Neural crest cell (in vitro differentiated cells): ENCODE measurements at regions not wholly inside any gene's neighbourhood (a gene's known extent, or its start where the extent isn't known, plus 50 kb on each side); places are given as distances from the start of the nearest gene placed in this dataset.

Source experiments
- DNase-seq: peaks from one replicate; pipeline ENCODE4 v3.0.0; 2021; ENCODE audit warnings: low read depth, mixed read lengths, low spot score
- H3K27ac Mint-ChIP-seq: one replicate; pipeline ENCODE4 v1.8.0; 2021; ENCODE audit warnings: mild to moderate bottlenecking, mixed read lengths; ENCODE audit not compliant: unreplicated experiment
- H3K27me3 Mint-ChIP-seq: 2 replicates; pipeline ENCODE4 v1.8.0; 2021; ENCODE audit warnings: low read depth, mild to moderate bottlenecking, mixed read lengths
- H3K36me3 Mint-ChIP-seq: 2 replicates; pipeline ENCODE4 v1.8.0; 2021; ENCODE audit warnings: low read depth, mild to moderate bottlenecking, mixed read lengths
- H3K4me1 Mint-ChIP-seq: 2 replicates; pipeline ENCODE4 v1.8.0; 2021; ENCODE audit warnings: mixed read lengths
- H3K4me3 Mint-ChIP-seq: one replicate; pipeline ENCODE4 v1.8.0; 2021; ENCODE audit warnings: mild to moderate bottlenecking, mixed read lengths
- H3K9me3 Mint-ChIP-seq: 2 replicates; pipeline ENCODE4 v1.8.0; 2021; ENCODE audit warnings: mixed read lengths
- TF ChIP-seq, protein P1 (sequence below): fragments of 200-600 bp; sonication (generic); conservative IDR thresholded peaks from 2 replicates; pipeline ENCODE4 v1.5.0; 2021; ENCODE audit warnings: antibody characterized with exemption, mild to moderate bottlenecking

DNA sequence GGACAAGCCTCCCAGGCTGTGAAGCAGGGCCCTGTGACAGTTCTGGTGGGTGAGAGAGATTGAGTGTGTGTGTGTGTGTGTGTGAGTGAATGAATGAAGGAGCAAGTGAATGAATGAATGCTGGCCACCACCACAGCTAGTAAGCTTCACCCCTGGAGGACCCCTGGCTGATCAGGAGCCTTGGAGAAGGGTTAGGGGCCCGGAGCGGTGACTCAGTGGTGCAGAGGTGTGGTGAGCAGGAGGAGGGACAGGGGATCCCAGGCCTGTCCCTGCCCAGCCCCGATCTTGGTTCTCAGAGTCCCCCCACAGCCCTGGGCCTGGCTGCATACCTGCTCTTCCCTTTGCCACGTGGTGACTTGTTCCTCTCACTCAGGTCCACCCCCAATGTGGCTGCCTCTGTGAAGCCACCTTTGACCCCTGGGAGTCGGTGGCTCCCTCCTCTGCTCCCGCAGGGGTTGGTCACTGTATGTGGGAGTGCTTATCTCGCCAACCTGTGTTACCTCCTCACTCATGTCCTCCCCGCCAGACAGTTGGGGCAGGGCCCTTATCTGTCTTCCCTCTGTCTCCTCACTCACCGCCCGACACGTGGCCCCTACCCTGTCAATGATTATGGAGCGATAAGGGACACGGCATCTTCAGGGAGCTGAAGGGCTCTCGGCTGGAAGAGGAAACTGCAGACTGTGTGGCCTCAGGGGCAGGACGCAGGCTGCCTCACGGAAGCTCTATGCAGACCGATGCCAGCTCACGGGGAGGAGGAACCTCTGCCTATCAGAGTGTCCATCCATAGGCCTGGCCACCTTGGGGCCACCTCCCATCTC lies 99.9 kb upstream of the PITX1 start:
- no peak for DNase-seq
- Mint-ChIP-seq H3K27ac (peak overlapping the region; percentile 58), H3K27me3 (peaks cover under 1% of the 10 kb centered on the region), H3K4me1 (no peaks in the 10 kb centered on the region), H3K36me3 (no peaks in the 10 kb centered on the region), H3K9me3 (no peaks in the 10 kb centered on the region), H3K4me3 (no peak overlapping the region)
- TF ChIP-seq, protein P1, sequence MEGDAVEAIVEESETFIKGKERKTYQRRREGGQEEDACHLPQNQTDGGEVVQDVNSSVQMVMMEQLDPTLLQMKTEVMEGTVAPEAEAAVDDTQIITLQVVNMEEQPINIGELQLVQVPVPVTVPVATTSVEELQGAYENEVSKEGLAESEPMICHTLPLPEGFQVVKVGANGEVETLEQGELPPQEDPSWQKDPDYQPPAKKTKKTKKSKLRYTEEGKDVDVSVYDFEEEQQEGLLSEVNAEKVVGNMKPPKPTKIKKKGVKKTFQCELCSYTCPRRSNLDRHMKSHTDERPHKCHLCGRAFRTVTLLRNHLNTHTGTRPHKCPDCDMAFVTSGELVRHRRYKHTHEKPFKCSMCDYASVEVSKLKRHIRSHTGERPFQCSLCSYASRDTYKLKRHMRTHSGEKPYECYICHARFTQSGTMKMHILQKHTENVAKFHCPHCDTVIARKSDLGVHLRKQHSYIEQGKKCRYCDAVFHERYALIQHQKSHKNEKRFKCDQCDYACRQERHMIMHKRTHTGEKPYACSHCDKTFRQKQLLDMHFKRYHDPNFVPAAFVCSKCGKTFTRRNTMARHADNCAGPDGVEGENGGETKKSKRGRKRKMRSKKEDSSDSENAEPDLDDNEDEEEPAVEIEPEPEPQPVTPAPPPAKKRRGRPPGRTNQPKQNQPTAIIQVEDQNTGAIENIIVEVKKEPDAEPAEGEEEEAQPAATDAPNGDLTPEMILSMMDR = no peak

DNA sequence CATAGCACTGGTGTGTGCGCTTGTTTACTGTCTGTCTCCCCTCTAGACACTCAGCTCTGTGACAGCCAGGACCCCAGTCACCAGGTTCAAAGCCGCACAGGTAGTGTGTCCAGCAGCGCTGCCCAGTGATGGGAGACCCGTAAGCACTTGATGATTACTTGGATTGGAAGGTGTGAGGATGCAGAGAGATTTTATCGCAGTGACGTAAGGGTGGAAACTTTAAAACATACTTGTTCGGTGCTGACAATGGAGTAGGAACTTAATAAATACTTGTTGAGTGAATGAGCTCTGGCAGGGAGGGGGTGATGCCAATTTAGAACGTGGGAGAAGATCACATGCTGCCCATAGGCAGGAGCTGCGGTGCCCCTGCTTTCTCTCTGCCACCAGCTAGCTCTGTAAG lies 99.2 kb upstream of the PITX1 start:
- no peak overlapping the region for H3K4me3 Mint-ChIP-seq
- H3K27ac Mint-ChIP-seq = peak overlapping the region; percentile 58
- no peak for DNase-seq
- no peaks in the 10 kb centered on the region for H3K4me1 Mint-ChIP-seq
- no peaks in the 10 kb centered on the region for H3K9me3 Mint-ChIP-seq
- H3K27me3 Mint-ChIP-seq = no peaks in the 10 kb centered on the region
- TF ChIP-seq, protein P1 = no peak
- H3K36me3 Mint-ChIP-seq = no peaks in the 10 kb centered on the region

DNA sequence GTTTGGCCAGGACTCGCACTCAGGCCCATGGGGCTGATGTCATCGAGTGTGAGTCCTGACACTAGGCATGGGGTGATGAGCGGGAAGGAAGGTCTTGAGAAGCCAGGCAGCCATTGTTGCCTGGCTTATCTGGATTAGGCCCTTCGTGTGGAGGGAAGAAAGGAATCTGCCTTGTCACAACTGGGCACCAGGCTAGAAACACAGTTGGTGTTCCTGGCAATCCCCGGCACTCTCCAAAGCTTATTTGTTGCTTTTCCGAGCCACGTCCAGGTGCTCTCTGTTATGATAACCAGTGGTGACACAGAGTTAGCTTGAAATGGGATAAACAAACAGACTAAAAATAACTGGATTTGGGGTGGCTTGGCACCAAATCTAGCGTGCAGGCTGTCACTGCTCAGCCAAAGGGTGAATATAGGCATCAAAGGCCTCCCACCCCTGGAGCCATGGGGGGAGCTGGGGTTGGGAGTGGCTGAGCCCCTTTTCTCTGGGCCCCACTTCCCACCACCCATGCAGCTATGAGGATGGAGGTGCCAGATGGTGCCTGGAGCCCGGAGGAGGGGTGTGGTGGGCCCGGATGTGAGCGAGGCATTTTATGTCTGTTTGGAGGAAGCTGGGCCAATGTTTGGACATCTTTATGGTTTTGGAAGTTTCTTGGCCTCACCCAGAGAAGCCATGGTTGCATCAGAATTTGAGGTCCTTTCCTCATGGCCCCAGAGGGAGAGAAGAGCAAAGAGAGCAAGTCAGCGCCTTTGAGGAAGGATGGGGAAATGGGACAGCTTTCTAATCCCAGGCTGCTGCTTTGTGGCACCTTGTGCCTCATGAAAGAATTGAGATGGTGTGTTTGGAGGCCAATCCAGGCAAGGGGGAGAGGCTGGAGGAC lies 98.0 kb upstream of the PITX1 start:
- H3K36me3 Mint-ChIP-seq = no peaks in the 10 kb centered on the region
- no peaks in the 10 kb centered on the region for H3K27me3 Mint-ChIP-seq
- no peak overlapping the region for H3K27ac Mint-ChIP-seq
- no peak for DNase-seq
- H3K4me1 Mint-ChIP-seq = no peaks in the 10 kb centered on the region
- H3K4me3 Mint-ChIP-seq = no peak overlapping the region
- no peaks in the 10 kb centered on the region for H3K9me3 Mint-ChIP-seq
- TF ChIP-seq, protein P1 = no peak

DNA sequence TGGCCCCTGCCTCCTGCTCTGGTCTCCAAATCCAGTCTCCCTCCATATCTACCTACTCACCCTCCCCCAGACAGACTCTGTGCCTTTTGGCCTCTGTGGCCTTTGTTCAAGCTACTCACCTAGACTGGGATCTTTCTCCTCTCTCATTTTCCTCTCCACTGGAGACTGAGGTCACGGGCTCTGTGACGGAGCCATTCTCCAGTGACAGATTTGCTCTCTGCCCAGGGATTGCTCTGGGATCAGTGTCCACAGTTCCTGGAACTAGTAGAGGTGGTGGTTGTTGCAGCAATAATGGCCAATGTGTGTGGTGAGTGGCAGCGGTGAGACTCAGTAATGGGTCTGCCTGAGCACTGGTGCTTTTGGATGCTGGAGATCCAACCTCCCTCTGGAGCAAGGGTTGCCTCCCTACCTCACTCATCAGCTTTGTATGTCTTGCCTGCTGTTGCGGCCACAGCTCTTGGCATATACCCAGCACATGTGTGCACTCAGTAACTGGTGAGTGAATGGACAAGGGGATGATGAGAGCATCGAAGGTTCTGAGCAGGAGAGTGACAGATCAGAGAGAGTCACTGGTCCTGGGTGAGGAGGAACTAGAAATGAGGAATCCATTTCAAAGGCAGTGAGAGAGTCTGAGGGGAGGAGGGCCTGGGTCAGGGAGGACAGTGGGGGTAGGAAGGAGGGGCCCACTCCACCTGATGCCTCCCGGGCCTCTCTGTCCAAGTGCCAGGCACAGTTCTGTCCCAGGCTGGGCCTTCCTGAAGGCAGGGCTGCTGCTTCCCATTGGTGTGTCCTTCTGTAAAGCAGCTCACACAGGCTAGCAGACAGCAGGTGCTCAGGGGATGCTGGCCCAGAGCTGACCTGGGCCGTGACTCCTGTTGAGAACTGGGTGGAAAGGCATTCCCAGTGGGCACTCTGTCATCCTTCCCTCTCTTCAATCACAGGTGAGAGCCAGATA lies 96.5 kb upstream of the PITX1 start:
- no peaks in the 10 kb centered on the region for H3K36me3 Mint-ChIP-seq
- H3K4me1 Mint-ChIP-seq = no peaks in the 10 kb centered on the region
- H3K4me3 Mint-ChIP-seq = no peak overlapping the region
- no peaks in the 10 kb centered on the region for H3K27me3 Mint-ChIP-seq
- H3K9me3 Mint-ChIP-seq = no peaks in the 10 kb centered on the region
- TF ChIP-seq, protein P1 = no peak
- no peak for DNase-seq
- H3K27ac Mint-ChIP-seq = peak overlapping the region; percentile 94

DNA sequence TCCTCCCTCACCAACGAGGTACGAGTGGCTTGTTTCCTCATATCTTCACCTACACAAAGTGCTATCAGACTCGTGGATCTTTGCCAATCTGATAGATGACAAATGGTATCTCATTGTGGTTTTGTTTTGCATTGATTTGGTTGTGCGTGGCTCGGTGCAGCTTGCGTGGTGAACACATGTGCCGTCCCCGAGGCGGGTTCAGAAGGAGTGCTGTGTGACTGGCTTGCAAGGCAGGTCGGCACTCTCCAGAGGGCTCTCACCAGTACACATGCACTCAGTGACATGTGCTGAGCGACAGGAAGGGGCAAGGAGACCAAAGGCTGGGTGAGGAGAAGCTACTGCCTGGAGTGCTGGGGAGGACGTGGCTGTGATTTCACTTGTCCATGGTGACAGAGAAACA lies 95.3 kb upstream of the PITX1 start:
- H3K36me3 Mint-ChIP-seq = no peaks in the 10 kb centered on the region
- no peaks in the 10 kb centered on the region for H3K9me3 Mint-ChIP-seq
- peak overlapping the region; percentile 79 for H3K27ac Mint-ChIP-seq
- H3K27me3 Mint-ChIP-seq = no peaks in the 10 kb centered on the region
- no peaks in the 10 kb centered on the region for H3K4me1 Mint-ChIP-seq
- TF ChIP-seq, protein P1 = no peak
- no peak overlapping the region for H3K4me3 Mint-ChIP-seq
- DNase-seq = no peak
